GM23248 (cell line): ENCODE measurements at regions not wholly inside any gene's neighbourhood (a gene's known extent, or its start where the extent isn't known, plus 50 kb on each side); places are given as distances from the start of the nearest gene placed in this dataset.
"Not testable (repeated sequence)": the region's sequence is repeated elsewhere in the genome, so short reads cannot be mapped to it uniquely, and the experiment has no call there.

Source experiments
- EZH2 ChIP-seq: fragments of 200-600 bp; sonication (generic); IDR thresholded peaks from 2 replicates; pipeline ENCODE4 v1.6.1; 2018; ENCODE audit warnings: antibody characterized with exemption, mild to moderate bottlenecking; ENCODE audit not compliant: insufficient read depth, poor library complexity, severe bottlenecking
- EZH2phosphoT487 ChIP-seq: fragments of 200-600 bp; sonication (generic); IDR thresholded peaks from 2 replicates; pipeline ENCODE4 v1.6.1; 2018; ENCODE audit warnings: antibody characterized with exemption, moderate library complexity, mild to moderate bottlenecking, low read depth; ENCODE audit not compliant: insufficient read depth

GRCh38 chr9:67102506-67103276 lies 110.3 kb upstream of the SPATA31A3 start:
- not testable (repeated sequence) for TF ChIP-seq EZH2phosphoT487, EZH2
